GM23338 (cell line): ENCODE measurements at regions not wholly inside any gene's neighbourhood (a gene's known extent, or its start where the extent isn't known, plus 50 kb on each side); places are given as distances from the start of the nearest gene placed in this dataset.

Source experiments
- ATAC-seq: fragments of 200-7000 bp; cut with Tn5 transposase; 3 replicates; pipeline ENCODE4 v1.9.1; 2020
- DNase-seq: peaks from one replicate; pipeline ENCODE4 v3.0.0-alpha.2; 2015; ENCODE audit warnings: low spot score
- H2AFZ ChIP-seq: fragments of 200-600 bp; sonication (generic); 2 replicates; pipeline ENCODE4 v1.8.0; 2016; ENCODE audit warnings: antibody characterized with exemption, mild to moderate bottlenecking, moderate library complexity
- H3F3A ChIP-seq: fragments of 200-600 bp; sonication (generic); replicated peaks from 2 replicates; pipeline ENCODE4 v1.8.0; 2017; ENCODE audit warnings: antibody characterized with exemption, mixed run types, low read depth
- H3K27ac ChIP-seq: fragments of 200-600 bp; sonication (generic); 2 replicates; pipeline ENCODE4 v1.6.1; 2016; ENCODE audit warnings: low read depth
- H3K27me3 ChIP-seq: fragments of 200-600 bp; sonication (generic); 2 replicates; pipeline ENCODE4 v1.8.0; 2016; ENCODE audit warnings: mild to moderate bottlenecking, mixed run types, moderate library complexity; ENCODE audit not compliant: insufficient read depth
- H3K36me3 ChIP-seq: fragments of 200-600 bp; sonication (generic); 2 replicates; pipeline ENCODE4 v1.8.0; 2016; ENCODE audit warnings: mild to moderate bottlenecking; ENCODE audit not compliant: insufficient read depth
- H3K4me1 ChIP-seq: fragments of 200-600 bp; sonication (generic); 2 replicates; pipeline ENCODE4 v1.8.0; 2016; ENCODE audit warnings: mild to moderate bottlenecking, moderate library complexity; ENCODE audit not compliant: insufficient read depth
- H3K4me2 ChIP-seq: fragments of 200-600 bp; sonication (generic); 2 replicates; pipeline ENCODE4 v1.7.1; 2017; ENCODE audit warnings: mixed run types
- H3K4me3 ChIP-seq: fragments of 200-600 bp; sonication (generic); 2 replicates; pipeline ENCODE4 v1.6.1; 2016; ENCODE audit warnings: mixed run types
- H3K79me2 ChIP-seq: fragments of 200-600 bp; sonication (generic); replicated peaks from 2 replicates; pipeline ENCODE4 v1.8.0; 2017; ENCODE audit warnings: mild to moderate bottlenecking; ENCODE audit not compliant: insufficient read depth
- H3K9me2 ChIP-seq: fragments of 200-600 bp; sonication (generic); 2 replicates; pipeline ENCODE4 v1.8.0; 2017; ENCODE audit not compliant: insufficient read depth
- H4K20me1 ChIP-seq: fragments of 200-600 bp; sonication (generic); replicated peaks from 2 replicates; pipeline ENCODE4 v1.8.0; 2017; ENCODE audit warnings: mild to moderate bottlenecking; ENCODE audit not compliant: insufficient read depth
- H3K27ac Mint-ChIP-seq: 2 replicates; pipeline ENCODE4 v1.8.0; 2020; ENCODE audit warnings: inconsistent platforms, mild to moderate bottlenecking, moderate library complexity, mixed read lengths
- H3K27me3 Mint-ChIP-seq: 3 replicates; pipeline ENCODE4 v1.8.0; 2022; ENCODE audit warnings: low read depth, mild to moderate bottlenecking, moderate library complexity, mixed read lengths, inconsistent platforms; ENCODE audit not compliant: insufficient read depth, poor library complexity
- H3K36me3 Mint-ChIP-seq: 3 replicates; pipeline ENCODE4 v1.8.0; 2021; ENCODE audit warnings: low read depth, mild to moderate bottlenecking, inconsistent platforms, moderate library complexity, mixed read lengths
- H3K4me1 Mint-ChIP-seq: 3 replicates; pipeline ENCODE4 v1.8.0; 2020; ENCODE audit warnings: mild to moderate bottlenecking, inconsistent platforms, mixed read lengths
- H3K4me3 Mint-ChIP-seq: 3 replicates; pipeline ENCODE4 v1.8.0; 2021; ENCODE audit warnings: moderate library complexity, mild to moderate bottlenecking, inconsistent platforms, mixed read lengths
- H3K9me3 Mint-ChIP-seq: 3 replicates; pipeline ENCODE4 v1.8.0; 2020; ENCODE audit warnings: moderate library complexity, mild to moderate bottlenecking, inconsistent platforms, mixed read lengths
- EZH2phosphoT487 ChIP-seq: fragments of 200-600 bp; sonication (generic); IDR thresholded peaks from one replicate; pipeline ENCODE4 v1.8.1; 2018; ENCODE audit warnings: antibody characterized with exemption; ENCODE audit not compliant: unreplicated experiment
- NANOG ChIP-seq: IDR thresholded peaks from 2 replicates; pipeline ENCODE4 v1.6.1; 2016; ENCODE audit warnings: antibody characterized with exemption, borderline replicate concordance
- STAT1 ChIP-seq: IDR thresholded peaks from one replicate; pipeline ENCODE4 v1.6.1; 2016; ENCODE audit warnings: antibody characterized with exemption; ENCODE audit not compliant: unreplicated experiment
- TF ChIP-seq, protein P1 (sequence below): fragments of 250-450 bp; sonication (Bioruptor Pico); IDR thresholded peaks from 2 replicates; pipeline ENCODE4 v1.5.0; 2020; ENCODE audit warnings: mild to moderate bottlenecking, moderate library complexity
- TF ChIP-seq, protein P2 (sequence below): IDR thresholded peaks from 2 replicates; pipeline ENCODE4 v1.6.1; 2016; ENCODE audit warnings: antibody characterized with exemption

DNA sequence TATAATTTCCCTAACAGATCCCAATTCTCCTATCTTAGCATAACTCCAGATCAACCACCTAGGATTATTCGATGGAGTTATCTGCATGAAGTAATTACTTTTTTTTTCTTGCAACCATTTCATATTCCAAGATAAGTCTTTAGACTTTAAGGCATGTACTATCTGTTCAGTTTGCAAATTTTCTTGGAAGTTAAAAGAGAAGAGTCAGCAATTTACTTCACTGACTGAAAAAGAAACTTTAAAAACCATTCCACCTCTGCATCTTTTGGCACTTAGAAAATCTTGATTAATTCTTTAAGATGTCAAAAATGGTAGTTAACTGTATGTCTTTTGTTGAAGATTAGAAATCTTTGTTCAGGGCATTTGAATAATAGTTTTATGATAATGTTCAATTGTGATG, 830.5 kb upstream of the KLHL29 start (continued):
- TF ChIP-seq, protein P1, sequence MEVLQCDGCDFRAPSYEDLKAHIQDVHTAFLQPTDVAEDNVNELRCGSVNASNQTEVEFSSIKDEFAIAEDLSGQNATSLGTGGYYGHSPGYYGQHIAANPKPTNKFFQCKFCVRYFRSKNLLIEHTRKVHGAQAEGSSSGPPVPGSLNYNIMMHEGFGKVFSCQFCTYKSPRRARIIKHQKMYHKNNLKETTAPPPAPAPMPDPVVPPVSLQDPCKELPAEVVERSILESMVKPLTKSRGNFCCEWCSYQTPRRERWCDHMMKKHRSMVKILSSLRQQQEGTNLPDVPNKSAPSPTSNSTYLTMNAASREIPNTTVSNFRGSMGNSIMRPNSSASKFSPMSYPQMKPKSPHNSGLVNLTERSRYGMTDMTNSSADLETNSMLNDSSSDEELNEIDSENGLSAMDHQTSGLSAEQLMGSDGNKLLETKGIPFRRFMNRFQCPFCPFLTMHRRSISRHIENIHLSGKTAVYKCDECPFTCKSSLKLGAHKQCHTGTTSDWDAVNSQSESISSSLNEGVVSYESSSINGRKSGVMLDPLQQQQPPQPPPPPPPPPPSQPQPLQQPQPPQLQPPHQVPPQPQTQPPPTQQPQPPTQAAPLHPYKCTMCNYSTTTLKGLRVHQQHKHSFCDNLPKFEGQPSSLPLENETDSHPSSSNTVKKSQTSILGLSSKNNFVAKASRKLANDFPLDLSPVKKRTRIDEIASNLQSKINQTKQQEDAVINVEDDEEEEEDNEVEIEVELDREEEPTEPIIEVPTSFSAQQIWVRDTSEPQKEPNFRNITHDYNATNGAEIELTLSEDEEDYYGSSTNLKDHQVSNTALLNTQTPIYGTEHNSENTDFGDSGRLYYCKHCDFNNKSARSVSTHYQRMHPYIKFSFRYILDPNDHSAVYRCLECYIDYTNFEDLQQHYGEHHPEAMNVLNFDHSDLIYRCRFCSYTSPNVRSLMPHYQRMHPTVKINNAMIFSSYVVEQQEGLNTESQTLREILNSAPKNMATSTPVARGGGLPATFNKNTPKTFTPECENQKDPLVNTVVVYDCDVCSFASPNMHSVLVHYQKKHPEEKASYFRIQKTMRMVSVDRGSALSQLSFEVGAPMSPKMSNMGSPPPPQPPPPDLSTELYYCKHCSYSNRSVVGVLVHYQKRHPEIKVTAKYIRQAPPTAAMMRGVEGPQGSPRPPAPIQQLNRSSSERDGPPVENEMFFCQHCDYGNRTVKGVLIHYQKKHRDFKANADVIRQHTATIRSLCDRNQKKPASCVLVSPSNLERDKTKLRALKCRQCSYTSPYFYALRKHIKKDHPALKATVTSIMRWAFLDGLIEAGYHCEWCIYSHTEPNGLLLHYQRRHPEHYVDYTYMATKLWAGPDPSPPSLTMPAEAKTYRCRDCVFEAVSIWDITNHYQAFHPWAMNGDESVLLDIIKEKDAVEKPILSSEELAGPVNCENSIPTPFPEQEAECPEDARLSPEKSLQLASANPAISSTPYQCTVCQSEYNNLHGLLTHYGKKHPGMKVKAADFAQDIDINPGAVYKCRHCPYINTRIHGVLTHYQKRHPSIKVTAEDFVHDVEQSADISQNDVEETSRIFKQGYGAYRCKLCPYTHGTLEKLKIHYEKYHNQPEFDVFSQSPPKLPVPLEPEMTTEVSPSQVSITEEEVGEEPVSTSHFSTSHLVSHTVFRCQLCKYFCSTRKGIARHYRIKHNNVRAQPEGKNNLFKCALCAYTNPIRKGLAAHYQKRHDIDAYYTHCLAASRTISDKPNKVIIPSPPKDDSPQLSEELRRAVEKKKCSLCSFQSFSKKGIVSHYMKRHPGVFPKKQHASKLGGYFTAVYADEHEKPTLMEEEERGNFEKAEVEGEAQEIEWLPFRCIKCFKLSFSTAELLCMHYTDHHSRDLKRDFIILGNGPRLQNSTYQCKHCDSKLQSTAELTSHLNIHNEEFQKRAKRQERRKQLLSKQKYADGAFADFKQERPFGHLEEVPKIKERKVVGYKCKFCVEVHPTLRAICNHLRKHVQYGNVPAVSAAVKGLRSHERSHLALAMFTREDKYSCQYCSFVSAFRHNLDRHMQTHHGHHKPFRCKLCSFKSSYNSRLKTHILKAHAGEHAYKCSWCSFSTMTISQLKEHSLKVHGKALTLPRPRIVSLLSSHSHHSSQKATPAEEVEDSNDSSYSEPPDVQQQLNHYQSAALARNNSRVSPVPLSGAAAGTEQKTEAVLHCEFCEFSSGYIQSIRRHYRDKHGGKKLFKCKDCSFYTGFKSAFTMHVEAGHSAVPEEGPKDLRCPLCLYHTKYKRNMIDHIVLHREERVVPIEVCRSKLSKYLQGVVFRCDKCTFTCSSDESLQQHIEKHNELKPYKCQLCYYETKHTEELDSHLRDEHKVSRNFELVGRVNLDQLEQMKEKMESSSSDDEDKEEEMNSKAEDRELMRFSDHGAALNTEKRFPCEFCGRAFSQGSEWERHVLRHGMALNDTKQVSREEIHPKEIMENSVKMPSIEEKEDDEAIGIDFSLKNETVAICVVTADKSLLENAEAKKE (CRISPR knock-in tag) = no peak
- no peak for TF ChIP-seq STAT1
- TF ChIP-seq NANOG = no peak
- TF ChIP-seq, protein P2, sequence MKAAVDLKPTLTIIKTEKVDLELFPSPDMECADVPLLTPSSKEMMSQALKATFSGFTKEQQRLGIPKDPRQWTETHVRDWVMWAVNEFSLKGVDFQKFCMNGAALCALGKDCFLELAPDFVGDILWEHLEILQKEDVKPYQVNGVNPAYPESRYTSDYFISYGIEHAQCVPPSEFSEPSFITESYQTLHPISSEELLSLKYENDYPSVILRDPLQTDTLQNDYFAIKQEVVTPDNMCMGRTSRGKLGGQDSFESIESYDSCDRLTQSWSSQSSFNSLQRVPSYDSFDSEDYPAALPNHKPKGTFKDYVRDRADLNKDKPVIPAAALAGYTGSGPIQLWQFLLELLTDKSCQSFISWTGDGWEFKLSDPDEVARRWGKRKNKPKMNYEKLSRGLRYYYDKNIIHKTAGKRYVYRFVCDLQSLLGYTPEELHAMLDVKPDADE = no peak

DNA sequence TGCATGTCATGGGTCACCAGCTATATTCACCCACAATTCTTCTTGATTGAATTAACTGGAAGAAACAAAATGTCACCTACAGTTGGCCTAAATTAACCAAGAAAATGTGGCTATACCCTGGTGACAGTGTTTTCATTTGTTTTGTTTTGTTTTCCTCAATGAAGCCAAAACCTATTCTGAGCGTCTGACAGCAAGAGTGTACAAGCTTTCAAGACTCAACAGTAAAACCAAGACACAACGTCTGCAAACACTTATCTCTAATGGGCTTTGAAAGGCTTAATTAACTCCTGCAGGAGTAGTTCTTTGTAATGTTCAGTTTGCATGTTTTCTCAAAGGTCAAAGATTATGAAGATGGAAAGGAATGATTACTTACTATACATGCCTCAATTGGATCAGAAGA, 827.6 kb upstream of the KLHL29 start:
- Histone ChIP-seq H3K9me2 (no peaks in the 10 kb centered on the region), H3K27me3 (no peaks in the 10 kb centered on the region), H4K20me1 (no peaks in the 10 kb centered on the region), H3K4me1 (no peaks in the 10 kb centered on the region), H3K36me3 (no peaks in the 10 kb centered on the region), H3K27ac (no peak overlapping the region), H2AFZ (no peak overlapping the region), H3F3A (no peaks in the 10 kb centered on the region), H3K4me3 (no peak overlapping the region), H3K4me2 (no peak overlapping the region), H3K79me2 (no peaks in the 10 kb centered on the region)
- ATAC-seq (no peak), DNase-seq (no peak)
- Mint-ChIP-seq H3K4me3 (no peak overlapping the region), H3K4me1 (no peaks in the 10 kb centered on the region), H3K9me3 (no peaks in the 10 kb centered on the region), H3K27ac (no peak overlapping the region), H3K36me3 (no peaks in the 10 kb centered on the region), H3K27me3 (no peaks in the 10 kb centered on the region)
- TF ChIP-seq EZH2phosphoT487 = no peak
